ENCODE measurements at regions not wholly inside any gene's neighbourhood (a gene's known extent, or its start where the extent isn't known, plus 50 kb on each side); places are given as distances from the start of the nearest gene placed in this dataset.

DNA sequence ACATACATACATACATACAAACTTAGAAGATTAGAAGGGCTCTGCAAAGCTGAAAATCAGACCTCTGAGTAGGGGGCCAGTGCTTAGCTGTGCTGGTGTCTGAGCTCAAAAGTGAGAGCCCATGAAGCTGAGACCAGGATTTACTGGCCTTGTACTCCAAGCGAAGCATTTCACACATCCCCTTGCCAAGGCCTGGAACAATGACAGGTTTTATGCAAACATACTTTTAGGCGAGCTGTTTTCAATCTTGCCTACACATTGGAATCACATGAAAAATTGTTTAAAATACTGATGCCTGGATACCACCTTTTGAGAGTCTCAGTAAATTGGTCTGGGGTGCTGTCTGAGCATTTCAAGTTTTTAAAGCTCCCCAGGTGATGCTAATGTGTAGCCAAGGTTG lies 80.9 kb upstream of the SRSF6 start:
- 76 to 82% (median 80%) methylated on average over 2 of the region's 2 CpGs for WGBS, 4 donors

GRCh38 chr20:43375591-43375990 lies 82.1 kb upstream of the SRSF6 start:
- Histone ChIP-seq H3K27ac (no peak overlapping the region), H3K9me3 (no peaks in the 10 kb centered on the region), H3K27me3 (peaks cover 0 to 5% (median 0%) of the 10 kb centered on the region in 9 donors), H3K4me1 (no peaks in the 10 kb centered on the region), H3K4me3 (no peak overlapping the region), H3K36me3 (no peaks in the 10 kb centered on the region)
- TF ChIP-seq CTCF (IDR thresholded peaks at IDR 0.05) = no peak
- no peak for TF ChIP-seq POLR2A (IDR thresholded peaks at IDR 0.05)
- DNase-seq = no peak
- 27 to 47% (median 35%) methylated on average over 1 of the region's 1 CpG for WGBS, 4 donors
- ATAC-seq = no peak
- intact Hi-C loops (cut with DNase I) = no loop called here

More for the DNA sequence above, 80.9 kb upstream of the SRSF6 start:
- no peaks in the 10 kb centered on the region for H3K9me3 ChIP-seq
- no peaks in the 10 kb centered on the region for H3K36me3 ChIP-seq
- H3K27me3 ChIP-seq = peaks cover 0 to 5% (median 0%) of the 10 kb centered on the region in 9 donors
- DNase-seq (no peak), ATAC-seq (no peak)
- no peak overlapping the region for H3K4me3 ChIP-seq
- H3K27ac ChIP-seq = no peak overlapping the region
- TF ChIP-seq CTCF (IDR thresholded peaks at IDR 0.05) = no peak
- intact Hi-C loops (cut with DNase I) = no loop called here
- no peaks in the 10 kb centered on the region for H3K4me1 ChIP-seq

DNA sequence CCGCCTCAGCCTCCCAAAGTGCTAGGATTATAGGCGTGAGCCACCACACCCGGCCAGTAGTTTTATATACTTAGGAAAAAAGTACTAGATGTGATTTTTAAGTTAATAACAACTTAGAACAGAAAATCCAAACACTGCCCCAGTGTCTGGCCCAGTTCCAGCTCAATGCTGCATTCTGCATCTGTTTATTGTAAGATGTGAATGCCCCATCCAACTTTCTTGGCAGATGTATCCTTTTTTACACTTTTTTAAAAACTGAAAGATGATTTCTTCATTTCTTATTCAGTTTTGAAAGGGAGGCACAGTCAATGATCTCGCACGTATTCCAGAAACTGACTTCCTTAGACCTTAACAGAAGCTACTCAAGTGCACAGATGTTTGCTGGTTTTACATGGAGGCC lies 85.6 kb upstream of the SRSF6 start:
- no peaks in the 10 kb centered on the region for H3K4me1 ChIP-seq
- no peak overlapping the region for H3K27ac ChIP-seq
- WGBS, 4 donors = 66 to 69% (median 67%) methylated on average over 5 of the region's 5 CpGs
- H3K27me3 ChIP-seq = peaks cover 0 to 5% (median 0%) of the 10 kb centered on the region in 9 donors
- H3K36me3 ChIP-seq = no peaks in the 10 kb centered on the region
- no peak overlapping the region for H3K4me3 ChIP-seq
- TF ChIP-seq CTCF (IDR thresholded peaks at IDR 0.05) = no peak
- intact Hi-C loops (cut with DNase I) = no loop called here
- DNase-seq = no peak
- H3K9me3 ChIP-seq = no peaks in the 10 kb centered on the region
- ATAC-seq = no peak

DNA sequence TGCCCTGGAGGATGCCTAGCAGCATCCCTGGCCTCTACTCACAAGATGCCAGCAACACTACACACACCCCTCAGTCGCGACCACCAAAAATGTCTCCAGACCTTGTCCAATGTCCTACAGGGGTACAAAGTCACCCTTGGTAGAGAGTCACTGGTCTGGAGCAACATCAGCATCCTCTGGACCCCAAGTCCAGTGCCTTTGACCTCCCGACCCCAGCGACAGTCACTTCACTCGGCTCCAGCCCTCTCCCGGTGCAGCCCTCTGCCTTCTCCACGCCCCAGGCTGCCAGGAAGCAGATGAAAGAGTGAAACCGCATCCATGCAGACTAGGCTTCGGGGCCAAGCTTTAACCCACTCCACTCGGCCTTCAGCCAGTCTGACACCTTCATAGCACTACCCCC lies 92.0 kb upstream of the SRSF6 start:
- no peak for ATAC-seq
- no peak for DNase-seq
- H3K4me1 ChIP-seq = no peaks in the 10 kb centered on the region
- TF ChIP-seq CTCF (IDR thresholded peaks at IDR 0.05) = no peak
- no peak for TF ChIP-seq POLR2A (IDR thresholded peaks at IDR 0.05)
- no peaks in the 10 kb centered on the region for H3K9me3 ChIP-seq
- no peak overlapping the region for H3K27ac ChIP-seq
- 44 to 47% (median 45%) methylated on average over 10 of the region's 10 CpGs for WGBS, 4 donors
- intact Hi-C loops (cut with DNase I) = no loop called here
- H3K27me3 ChIP-seq = peaks cover 0 to 11% (median 0%) of the 10 kb centered on the region in 9 donors
- H3K36me3 ChIP-seq = no peaks in the 10 kb centered on the region
- H3K4me3 ChIP-seq = no peak overlapping the region

Measured in heart left ventricle (tissue), 16 donors.